ENCODE measurements at regions not wholly inside any gene's neighbourhood (a gene's known extent, or its start where the extent isn't known, plus 50 kb on each side); places are given as distances from the start of the nearest gene placed in this dataset.
"Not testable (repeated sequence)": the region's sequence is repeated elsewhere in the genome, so short reads cannot be mapped to it uniquely, and the experiment has no call there.

- DNase-seq = no peak
Observed at GRCh38 chr7:89401099-89401498, 605.6 kb upstream of the TEX47 start.

- DNase-seq = no peak
Observed at GRCh38 chr7:89401690-89402089, 606.2 kb upstream of the TEX47 start.

GRCh38 chr7:89451911-89452310 lies 656.4 kb upstream of the TEX47 start:
- DNase-seq = no peak

- DNase-seq = no peak
Observed at GRCh38 chr7:89456556-89456955, 661.0 kb upstream of the TEX47 start.

GRCh38 chr7:89458114-89458513 lies 662.6 kb upstream of the TEX47 start:
- no peak for DNase-seq

GRCh38 chr7:89474456-89474855 lies 678.9 kb upstream of the TEX47 start:
- no peak for DNase-seq

GRCh38 chr7:89477991-89478390 lies 676.3 kb upstream of the STEAP1 start:
- DNase-seq = no peak

GRCh38 chr7:89495704-89496103 lies 658.6 kb upstream of the STEAP1 start:
- no peak for DNase-seq

- DNase-seq = no peak
Observed at GRCh38 chr7:89500084-89500483, 654.2 kb upstream of the STEAP1 start.

- no peak for DNase-seq
Observed at GRCh38 chr7:89503281-89503680, 651.0 kb upstream of the STEAP1 start.

GRCh38 chr7:89507034-89507433 lies 647.2 kb upstream of the STEAP1 start:
- DNase-seq = no peak

- no peak for DNase-seq
Observed at GRCh38 chr7:89511900-89512299, 642.4 kb upstream of the STEAP1 start.

- no peak for DNase-seq
Observed at GRCh38 chr7:89514970-89515369, 639.3 kb upstream of the STEAP1 start.

GRCh38 chr7:89517815-89518214 lies 636.5 kb upstream of the STEAP1 start:
- no peak for DNase-seq

- DNase-seq = no peak
Observed at GRCh38 chr7:89549768-89550167, 604.5 kb upstream of the STEAP1 start.

GRCh38 chr7:89554209-89554608 lies 600.1 kb upstream of the STEAP1 start:
- DNase-seq = no peak

- no peak for DNase-seq
Observed at GRCh38 chr7:89559596-89559995, 594.7 kb upstream of the STEAP1 start.

GRCh38 chr7:89563597-89563996 lies 590.7 kb upstream of the STEAP1 start:
- no peak for DNase-seq

GRCh38 chr7:89584896-89585295 lies 569.4 kb upstream of the STEAP1 start:
- no peak for DNase-seq

- no peak for DNase-seq
Observed at GRCh38 chr7:89593125-89593524, 561.1 kb upstream of the STEAP1 start.

- no peak for DNase-seq
Observed at GRCh38 chr7:89602984-89603383, 551.3 kb upstream of the STEAP1 start.

GRCh38 chr7:89605362-89605761 lies 548.9 kb upstream of the STEAP1 start:
- no peak for DNase-seq

- DNase-seq = no peak
Observed at GRCh38 chr7:89606511-89606910, 547.8 kb upstream of the STEAP1 start.

- DNase-seq = no peak
Observed at GRCh38 chr7:89607792-89608191, 546.5 kb upstream of the STEAP1 start.

GRCh38 chr7:89616829-89617228 lies 537.4 kb upstream of the STEAP1 start:
- DNase-seq = not testable (repeated sequence)

GRCh38 chr7:89618274-89618673 lies 536.0 kb upstream of the STEAP1 start:
- DNase-seq = no peak
